ENCODE measurements at regions not wholly inside any gene's neighbourhood (a gene's known extent, or its start where the extent isn't known, plus 50 kb on each side); places are given as distances from the start of the nearest gene placed in this dataset.

DNA sequence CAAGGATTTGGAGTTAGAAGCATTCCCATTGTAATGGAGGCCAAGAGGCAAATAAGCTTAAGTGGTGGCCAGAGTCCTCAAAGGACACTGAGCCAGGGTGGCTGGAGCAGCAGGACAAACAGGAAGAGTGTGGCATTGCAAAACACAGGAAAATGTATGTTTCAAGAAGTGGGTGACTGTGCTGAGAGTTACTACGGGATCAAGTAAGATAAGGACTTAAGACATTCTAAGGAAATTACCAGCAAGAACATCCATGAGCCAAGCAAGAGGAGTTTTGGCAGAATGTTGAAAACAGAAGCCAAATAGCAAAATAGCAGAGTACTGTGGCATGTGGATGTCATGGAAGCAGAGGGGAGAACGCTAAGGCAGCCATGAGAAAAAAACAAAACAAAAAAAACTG is 104.2 kb downstream of the RAP2A start:
- TF ChIP-seq, protein P1, sequence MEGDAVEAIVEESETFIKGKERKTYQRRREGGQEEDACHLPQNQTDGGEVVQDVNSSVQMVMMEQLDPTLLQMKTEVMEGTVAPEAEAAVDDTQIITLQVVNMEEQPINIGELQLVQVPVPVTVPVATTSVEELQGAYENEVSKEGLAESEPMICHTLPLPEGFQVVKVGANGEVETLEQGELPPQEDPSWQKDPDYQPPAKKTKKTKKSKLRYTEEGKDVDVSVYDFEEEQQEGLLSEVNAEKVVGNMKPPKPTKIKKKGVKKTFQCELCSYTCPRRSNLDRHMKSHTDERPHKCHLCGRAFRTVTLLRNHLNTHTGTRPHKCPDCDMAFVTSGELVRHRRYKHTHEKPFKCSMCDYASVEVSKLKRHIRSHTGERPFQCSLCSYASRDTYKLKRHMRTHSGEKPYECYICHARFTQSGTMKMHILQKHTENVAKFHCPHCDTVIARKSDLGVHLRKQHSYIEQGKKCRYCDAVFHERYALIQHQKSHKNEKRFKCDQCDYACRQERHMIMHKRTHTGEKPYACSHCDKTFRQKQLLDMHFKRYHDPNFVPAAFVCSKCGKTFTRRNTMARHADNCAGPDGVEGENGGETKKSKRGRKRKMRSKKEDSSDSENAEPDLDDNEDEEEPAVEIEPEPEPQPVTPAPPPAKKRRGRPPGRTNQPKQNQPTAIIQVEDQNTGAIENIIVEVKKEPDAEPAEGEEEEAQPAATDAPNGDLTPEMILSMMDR (IDR thresholded peaks at IDR 0.05; ENCODE audit: low read length): no peak
- TF ChIP-seq EZH2 (IDR thresholded peaks at IDR 0.05; ENCODE audit: borderline replicate concordance, low read length): no peak

Data from OCI-LY1 (cell line).